OCI-LY7 (cell line): ENCODE measurements at regions not wholly inside any gene's neighbourhood (a gene's known extent, or its start where the extent isn't known, plus 50 kb on each side); places are given as distances from the start of the nearest gene placed in this dataset.

Source experiments
- BruUV-seq: library from RNA; stranded (reverse); fragments of 400-500 nt; replicated peaks from 2 replicates; lab custom pipeline; 2021; lab: Mats Ljungman, UMichigan
- CTCF ChIA-PET: fragments of 300-600 bp; sonication (Branson Sonifier 250); formaldehyde crosslinking; loops from one replicate; lab custom pipeline; 2022; ENCODE audit warnings: antibody characterized with exemption; ENCODE audit not compliant: unreplicated experiment; lab: Charles Lee
- POLR2A ChIA-PET: fragments of 300-600 bp; sonication (Branson Sonifier 250); formaldehyde crosslinking; loops from one replicate; lab custom pipeline; 2022; ENCODE audit warnings: antibody characterized with exemption; lab: Charles Lee
- DNase-seq: peaks from one replicate; pipeline ENCODE4 v3.0.0-alpha.2; 2015; ENCODE audit warnings: low spot score
- H2AFZ ChIP-seq: fragments of 200-600 bp; sonication (generic), shearing (Covaris generic); 2 replicates; pipeline ENCODE4 v1.6.1; 2014; ENCODE audit warnings: mild to moderate bottlenecking, antibody characterized with exemption, low read length, moderate library complexity
- H3K27ac ChIP-seq: fragments of 200-600 bp; sonication (generic); 2 replicates; pipeline ENCODE4 v1.5.1; 2014; ENCODE audit warnings: mixed run types, low read depth, mild to moderate bottlenecking, moderate library complexity, low read length, inconsistent platforms; ENCODE audit not compliant: poor library complexity, severe bottlenecking
- H3K36me3 ChIP-seq: fragments of 200-600 bp; sonication (generic); 2 replicates; pipeline ENCODE4 v1.6.1; 2014; ENCODE audit warnings: mild to moderate bottlenecking, antibody characterized with exemption, low read length, moderate library complexity, mixed read lengths; ENCODE audit not compliant: insufficient read depth
- H3K4me1 ChIP-seq: fragments of 200-600 bp; sonication (generic); 2 replicates; pipeline ENCODE4 v1.5.1; 2014; ENCODE audit warnings: mild to moderate bottlenecking, low read length; ENCODE audit not compliant: insufficient read depth, poor library complexity, severe bottlenecking
- H3K4me2 ChIP-seq: fragments of 200-600 bp; sonication (generic); 2 replicates; pipeline ENCODE4 v1.6.1; 2014; ENCODE audit warnings: mild to moderate bottlenecking, low read length
- H3K4me3 ChIP-seq: fragments of 200-600 bp; sonication (generic); 2 replicates; pipeline ENCODE4 v1.5.1; 2014; ENCODE audit warnings: mild to moderate bottlenecking, low read depth, low read length; ENCODE audit not compliant: poor library complexity, severe bottlenecking
- H3K79me2 ChIP-seq: fragments of 200-600 bp; sonication (generic); 2 replicates; pipeline ENCODE4 v1.6.1; 2016; ENCODE audit warnings: low read depth, mild to moderate bottlenecking, low read length, moderate library complexity, mixed read lengths; ENCODE audit not compliant: insufficient read depth
- H3K9me2 ChIP-seq: fragments of 200-600 bp; sonication (generic); 2 replicates; pipeline ENCODE4 v1.6.1; 2016; ENCODE audit warnings: mild to moderate bottlenecking, low read length, mixed read lengths; ENCODE audit not compliant: insufficient read depth
- H3K9me3 ChIP-seq: fragments of 200-600 bp; sonication (generic); 2 replicates; pipeline ENCODE4 v1.6.1; 2014; ENCODE audit warnings: mild to moderate bottlenecking, mixed run types, low read length, mixed read lengths
- H4K20me1 ChIP-seq: fragments of 200-600 bp; sonication (generic); 2 replicates; pipeline ENCODE4 v1.6.1; 2014; ENCODE audit warnings: mild to moderate bottlenecking, antibody characterized with exemption, low read length, moderate library complexity, mixed read lengths; ENCODE audit not compliant: insufficient read depth
- CTCF ChIP-seq: fragments of 200-600 bp; sonication (generic); conservative IDR thresholded peaks from 2 replicates; pipeline ENCODE4 v1.5.1; 2014; ENCODE audit warnings: mild to moderate bottlenecking, antibody characterized with exemption, low read length, moderate library complexity, mixed read lengths
- EZH2phosphoT487 ChIP-seq: fragments of 200-600 bp; sonication (generic); IDR thresholded peaks from 2 replicates; pipeline ENCODE4 v1.6.1; 2018; ENCODE audit warnings: low read depth, borderline replicate concordance, mild to moderate bottlenecking, mixed run types, antibody characterized with exemption, low read length, moderate library complexity, mixed read lengths
- intact Hi-C: fragments of 100-400 bp; cut with micrococcal nuclease; formaldehyde crosslinking; loops from one replicate; pipeline ENCODE4 v1.10.0; 2022; ENCODE audit not compliant: unreplicated experiment

GRCh38 chr14:104301731-104302460, 163.5 kb downstream of the KIF26A start:
- no peaks in the 10 kb centered on the region for H3K9me3 ChIP-seq
- H3K79me2 ChIP-seq = no peaks in the 10 kb centered on the region
- no peaks in the 10 kb centered on the region for H4K20me1 ChIP-seq
- CTCF ChIA-PET = no interaction called here
- intact Hi-C loops = no loop called here
- H3K4me3 ChIP-seq = no peak overlapping the region
- H3K9me2 ChIP-seq = no peaks in the 10 kb centered on the region
- H3K4me1 ChIP-seq = no peaks in the 10 kb centered on the region
- H2AFZ ChIP-seq = no peak overlapping the region
- H3K36me3 ChIP-seq = no peaks in the 10 kb centered on the region
- TF ChIP-seq EZH2phosphoT487 = no peak
- TF ChIP-seq CTCF = no peak
- H3K27ac ChIP-seq = no peak overlapping the region
- no peak overlapping the region for H3K4me2 ChIP-seq
- BruUV-seq = no TSS peak
- no peak for DNase-seq
- POLR2A ChIA-PET = no interaction called here

DNA sequence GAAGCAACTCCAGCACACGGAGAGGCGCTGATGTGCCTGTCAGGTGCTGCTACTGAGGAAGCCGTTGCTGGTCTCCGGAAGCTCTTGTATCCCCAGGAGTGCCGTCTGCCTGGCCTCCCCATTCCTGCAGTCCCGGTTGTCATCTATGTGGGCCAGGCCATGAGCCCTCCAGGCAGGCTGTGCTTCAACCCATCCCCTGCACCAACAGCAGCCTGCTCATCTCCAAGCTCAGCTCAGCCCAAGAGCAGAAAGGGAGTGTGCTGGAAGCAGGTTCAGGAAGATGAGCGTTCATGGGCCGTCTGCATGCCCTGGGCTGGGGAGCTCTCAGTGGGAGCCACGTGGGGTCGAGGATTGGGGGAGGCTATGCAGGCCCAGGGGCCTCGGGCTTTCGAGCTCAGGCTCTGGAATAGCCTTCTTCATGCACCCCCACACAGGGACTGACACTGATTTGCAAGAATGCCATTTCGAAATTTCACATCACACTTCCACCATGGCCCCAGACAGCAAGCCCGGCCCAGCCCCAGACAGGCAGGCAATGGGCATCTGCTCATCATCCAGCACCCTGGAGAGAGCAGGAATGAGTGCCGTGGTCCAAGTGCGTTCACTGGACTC, 164.5 kb downstream of the KIF26A start:
- no peaks in the 10 kb centered on the region for H3K79me2 ChIP-seq
- no peak overlapping the region for H3K27ac ChIP-seq
- TF ChIP-seq CTCF = no peak
- TF ChIP-seq EZH2phosphoT487 = no peak
- CTCF ChIA-PET = no interaction called here
- intact Hi-C loops = no loop called here
- H2AFZ ChIP-seq = no peak overlapping the region
- POLR2A ChIA-PET = no interaction called here
- no peak overlapping the region for H3K4me3 ChIP-seq
- no peaks in the 10 kb centered on the region for H4K20me1 ChIP-seq
- H3K9me2 ChIP-seq = no peaks in the 10 kb centered on the region
- H3K4me1 ChIP-seq = no peaks in the 10 kb centered on the region
- no peaks in the 10 kb centered on the region for H3K36me3 ChIP-seq
- no TSS peak for BruUV-seq
- DNase-seq = no peak
- H3K9me3 ChIP-seq = no peaks in the 10 kb centered on the region
- H3K4me2 ChIP-seq = no peak overlapping the region
